OCI-LY3 (cell line): ENCODE measurements at regions not wholly inside any gene's neighbourhood (a gene's known extent, or its start where the extent isn't known, plus 50 kb on each side); places are given as distances from the start of the nearest gene placed in this dataset.

Experiments used
- H2AFZ ChIP-seq: fragments of 200-600, 300-600 bp; shearing (Covaris generic); 2 replicates; pipeline ENCODE4 v1.6.0; 2014; ENCODE audit warnings: antibody characterized with exemption, low read depth, low read length
- H3K27ac ChIP-seq: fragments of 200-600, 300-600 bp; sonication (generic); 2 replicates; pipeline ENCODE4 v1.5.1; 2014; ENCODE audit warnings: mild to moderate bottlenecking, low read length, moderate library complexity, mixed read lengths
- H3K27me3 ChIP-seq: fragments of 200-600, 300-600 bp; sonication (generic); 2 replicates; pipeline ENCODE4 v1.6.1; 2014; ENCODE audit warnings: low read depth, low read length, mixed read lengths
- H3K36me3 ChIP-seq: fragments of 200-600, 300-600 bp; sonication (generic); replicated peaks from 2 replicates; pipeline ENCODE3; 2014; ENCODE audit warnings: low read depth, low read length, mixed read lengths
- H3K4me1 ChIP-seq: fragments of 300-600, 200-600 bp; sonication (generic); 2 replicates; pipeline ENCODE4 v1.6.1; 2014; ENCODE audit warnings: low read length, mixed read lengths
- H3K4me2 ChIP-seq: fragments of 200-600, 300-600 bp; sonication (generic); 2 replicates; pipeline ENCODE4 v1.6.1; 2014; ENCODE audit warnings: low read length, mixed read lengths
- H3K4me3 ChIP-seq: fragments of 300-600, 200-600 bp; sonication (generic); 2 replicates; pipeline ENCODE4 v1.5.1; 2014; ENCODE audit warnings: antibody characterized with exemption, mild to moderate bottlenecking, low read length, moderate library complexity
- H3K79me2 ChIP-seq: fragments of 300-600, 200-600 bp; shearing (Covaris generic); 2 replicates; pipeline ENCODE4 v1.6.1; 2014; ENCODE audit warnings: mild to moderate bottlenecking, low read length, mixed read lengths
- H3K9ac ChIP-seq: fragments of 300-600, 200-600 bp; shearing (Covaris generic); 2 replicates; pipeline ENCODE4 v1.6.0; 2014; ENCODE audit warnings: mild to moderate bottlenecking, low read length, moderate library complexity
- H3K9me3 ChIP-seq: fragments of 200-600, 300-600 bp; shearing (Covaris generic); 2 replicates; pipeline ENCODE4 v1.6.1; 2014; ENCODE audit warnings: low read length, mixed read lengths; ENCODE audit not compliant: insufficient read depth
- H4K20me1 ChIP-seq: fragments of 200-600, 300-600 bp; sonication (generic); 2 replicates; pipeline ENCODE4 v1.6.1; 2016; ENCODE audit warnings: low read length, mixed read lengths; ENCODE audit not compliant: insufficient read depth
- EZH2phosphoT487 ChIP-seq: fragments of 200-600 bp; shearing (Covaris generic); IDR thresholded peaks from 2 replicates; pipeline ENCODE4 v1.6.1; 2018; ENCODE audit warnings: antibody characterized with exemption, mixed run types, low read depth
- TF ChIP-seq, protein P1 (sequence below): fragments of 200-600, 300-600 bp; sonication (generic); IDR thresholded peaks from 2 replicates; pipeline ENCODE4 v1.5.1; 2014; ENCODE audit warnings: antibody characterized with exemption, low read length, low read depth

DNA sequence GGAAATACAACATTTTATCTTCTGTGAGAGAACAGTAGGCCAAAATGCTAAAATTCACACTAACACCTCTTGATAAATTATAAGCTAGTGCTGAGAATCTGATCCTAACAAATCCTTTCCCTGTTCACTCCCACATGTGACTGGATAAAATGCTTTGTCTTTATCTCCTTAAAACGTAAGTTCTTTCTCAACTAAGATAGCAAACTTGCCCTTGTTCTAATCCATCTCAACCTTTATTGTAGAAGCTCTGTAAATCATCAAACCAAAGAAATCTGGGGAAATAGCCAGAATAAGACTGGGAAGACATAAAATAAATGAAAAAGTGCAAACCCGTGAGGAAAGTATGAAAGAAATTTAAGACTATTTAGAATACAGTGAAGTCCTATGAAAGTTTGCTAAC is 1058.4 kb upstream of the ACVR2A start:
- no peak for TF ChIP-seq EZH2phosphoT487
- TF ChIP-seq, protein P1, sequence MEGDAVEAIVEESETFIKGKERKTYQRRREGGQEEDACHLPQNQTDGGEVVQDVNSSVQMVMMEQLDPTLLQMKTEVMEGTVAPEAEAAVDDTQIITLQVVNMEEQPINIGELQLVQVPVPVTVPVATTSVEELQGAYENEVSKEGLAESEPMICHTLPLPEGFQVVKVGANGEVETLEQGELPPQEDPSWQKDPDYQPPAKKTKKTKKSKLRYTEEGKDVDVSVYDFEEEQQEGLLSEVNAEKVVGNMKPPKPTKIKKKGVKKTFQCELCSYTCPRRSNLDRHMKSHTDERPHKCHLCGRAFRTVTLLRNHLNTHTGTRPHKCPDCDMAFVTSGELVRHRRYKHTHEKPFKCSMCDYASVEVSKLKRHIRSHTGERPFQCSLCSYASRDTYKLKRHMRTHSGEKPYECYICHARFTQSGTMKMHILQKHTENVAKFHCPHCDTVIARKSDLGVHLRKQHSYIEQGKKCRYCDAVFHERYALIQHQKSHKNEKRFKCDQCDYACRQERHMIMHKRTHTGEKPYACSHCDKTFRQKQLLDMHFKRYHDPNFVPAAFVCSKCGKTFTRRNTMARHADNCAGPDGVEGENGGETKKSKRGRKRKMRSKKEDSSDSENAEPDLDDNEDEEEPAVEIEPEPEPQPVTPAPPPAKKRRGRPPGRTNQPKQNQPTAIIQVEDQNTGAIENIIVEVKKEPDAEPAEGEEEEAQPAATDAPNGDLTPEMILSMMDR: no peak
- no peaks in the 10 kb centered on the region for H3K79me2 ChIP-seq
- H3K4me3 ChIP-seq: no peak overlapping the region
- H3K27ac ChIP-seq: no peak overlapping the region
- no peak overlapping the region for H2AFZ ChIP-seq
- no peak overlapping the region for H3K9ac ChIP-seq
- H3K4me1 ChIP-seq: no peaks in the 10 kb centered on the region
- H3K36me3 ChIP-seq: no peaks in the 10 kb centered on the region
- H3K27me3 ChIP-seq: no peaks in the 10 kb centered on the region
- H3K9me3 ChIP-seq: no peaks in the 10 kb centered on the region
- H4K20me1 ChIP-seq: no peaks in the 10 kb centered on the region
- no peak overlapping the region for H3K4me2 ChIP-seq

DNA sequence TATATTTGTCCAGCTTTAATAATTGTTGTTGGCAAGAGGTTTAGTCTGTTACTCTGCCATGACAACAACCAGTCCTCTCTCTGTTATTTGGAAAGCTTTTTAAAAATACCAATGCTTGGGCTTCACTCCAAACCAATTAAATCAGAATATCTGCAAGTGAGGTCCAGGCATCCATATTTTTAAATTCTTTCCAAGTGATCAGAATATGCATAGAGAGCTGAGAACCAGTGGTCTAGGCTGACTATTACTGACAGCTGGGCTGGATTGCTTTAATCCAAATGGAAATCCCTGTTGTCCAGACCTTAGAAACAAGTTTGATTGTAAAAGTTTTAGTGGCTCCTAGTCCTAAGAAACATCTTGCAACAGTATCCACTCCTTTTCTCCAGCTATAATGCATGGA is 1059.7 kb upstream of the ACVR2A start:
- H3K27ac ChIP-seq: no peak overlapping the region
- no peaks in the 10 kb centered on the region for H3K27me3 ChIP-seq
- H3K4me3 ChIP-seq: no peak overlapping the region
- H3K4me2 ChIP-seq: no peak overlapping the region
- H4K20me1 ChIP-seq: no peaks in the 10 kb centered on the region
- no peaks in the 10 kb centered on the region for H3K36me3 ChIP-seq
- no peaks in the 10 kb centered on the region for H3K9me3 ChIP-seq
- no peaks in the 10 kb centered on the region for H3K4me1 ChIP-seq
- H2AFZ ChIP-seq: no peak overlapping the region
- TF ChIP-seq EZH2phosphoT487: no peak
- TF ChIP-seq, protein P1: no peak
- H3K79me2 ChIP-seq: no peaks in the 10 kb centered on the region
- no peak overlapping the region for H3K9ac ChIP-seq

DNA sequence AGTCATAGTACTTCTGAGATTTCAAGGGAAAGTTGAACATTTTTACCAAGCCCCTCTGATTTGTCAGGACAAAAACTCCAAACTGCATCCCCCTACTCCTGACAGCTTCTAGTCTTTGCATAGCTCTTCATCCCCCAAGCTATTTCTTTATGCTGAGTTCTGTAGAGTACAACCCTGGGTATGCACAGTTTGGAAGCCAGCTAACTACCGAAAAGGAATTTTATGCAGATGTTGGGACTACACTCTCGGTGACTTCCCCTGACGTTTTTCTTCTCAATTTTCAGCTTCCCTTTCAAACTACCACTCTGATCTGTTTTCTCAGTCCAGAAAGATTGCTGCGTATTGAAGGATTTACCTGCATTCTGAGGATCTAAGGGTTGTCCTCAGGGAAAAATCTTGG is 1060.2 kb upstream of the ACVR2A start:
- Histone ChIP-seq H3K9me3 (no peaks in the 10 kb centered on the region), H3K27me3 (no peaks in the 10 kb centered on the region), H3K9ac (no peak overlapping the region), H2AFZ (no peak overlapping the region), H3K36me3 (no peaks in the 10 kb centered on the region), H3K4me2 (no peak overlapping the region), H3K79me2 (no peaks in the 10 kb centered on the region), H3K4me1 (no peaks in the 10 kb centered on the region), H3K4me3 (no peak overlapping the region), H4K20me1 (no peaks in the 10 kb centered on the region), H3K27ac (no peak overlapping the region)
- TF ChIP-seq EZH2phosphoT487: no peak
- TF ChIP-seq, protein P1: no peak

DNA sequence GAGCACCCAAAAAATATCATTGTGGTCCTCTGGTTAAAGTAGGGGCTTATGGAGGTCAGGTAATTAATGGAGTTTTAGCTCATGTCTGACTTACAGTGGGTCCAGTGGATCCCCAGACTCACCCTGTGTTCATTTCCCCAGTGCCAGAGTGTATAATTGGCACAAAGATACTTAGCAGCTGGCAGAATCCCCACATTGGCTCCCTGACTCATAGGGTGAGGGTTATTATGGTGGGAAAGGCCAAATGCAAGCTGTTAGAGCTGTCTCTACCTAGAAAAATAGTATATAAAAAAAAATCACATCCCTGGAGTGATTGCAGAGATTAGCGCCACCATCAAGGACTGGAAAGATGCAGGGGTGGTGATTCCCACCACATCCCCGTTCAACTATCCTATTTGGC is 1067.6 kb upstream of the ACVR2A start:
- Histone ChIP-seq H3K27me3 (no peaks in the 10 kb centered on the region), H2AFZ (no peak overlapping the region), H4K20me1 (no peaks in the 10 kb centered on the region), H3K9me3 (no peaks in the 10 kb centered on the region), H3K4me1 (peaks cover 8% of the 10 kb centered on the region), H3K27ac (no peak overlapping the region), H3K4me2 (no peak overlapping the region), H3K4me3 (no peak overlapping the region), H3K36me3 (no peaks in the 10 kb centered on the region), H3K9ac (no peak overlapping the region), H3K79me2 (no peaks in the 10 kb centered on the region)
- TF ChIP-seq, protein P1: no peak
- no peak for TF ChIP-seq EZH2phosphoT487
